ENCODE measurements at regions not wholly inside any gene's neighbourhood (a gene's known extent, or its start where the extent isn't known, plus 50 kb on each side); places are given as distances from the start of the nearest gene placed in this dataset.

DNA sequence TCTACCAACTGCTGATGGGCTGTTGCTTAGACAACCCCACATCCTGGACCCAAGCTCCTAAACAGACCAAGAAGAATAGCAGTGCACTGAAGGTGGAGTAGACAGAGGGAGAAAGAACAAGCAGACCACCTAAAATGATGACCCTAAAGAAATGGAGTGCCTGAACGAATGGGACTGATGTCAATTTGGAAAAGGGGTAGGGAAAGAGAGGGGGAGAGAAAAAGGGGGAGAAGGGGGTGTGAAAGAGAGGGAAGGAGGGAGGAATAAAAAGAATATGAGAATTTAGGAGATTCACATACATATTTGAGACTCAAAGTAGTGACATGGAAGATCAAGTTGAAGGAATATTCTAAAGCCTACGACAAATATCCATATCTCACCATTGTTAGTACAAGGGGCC is 144.4 kb upstream of the DUSP10 start:
- DNase-seq (no peak), ATAC-seq (ENCODE audit: low FRiP score in 2 of 2) (no peak)
- 92 to 95% methylated on average over 2 of the region's 2 CpGs for WGBS, 2 donors
- no peak overlapping the region for H3K27ac ChIP-seq
- no peaks in the 10 kb centered on the region for H3K36me3 ChIP-seq
- TF ChIP-seq, protein P1, sequence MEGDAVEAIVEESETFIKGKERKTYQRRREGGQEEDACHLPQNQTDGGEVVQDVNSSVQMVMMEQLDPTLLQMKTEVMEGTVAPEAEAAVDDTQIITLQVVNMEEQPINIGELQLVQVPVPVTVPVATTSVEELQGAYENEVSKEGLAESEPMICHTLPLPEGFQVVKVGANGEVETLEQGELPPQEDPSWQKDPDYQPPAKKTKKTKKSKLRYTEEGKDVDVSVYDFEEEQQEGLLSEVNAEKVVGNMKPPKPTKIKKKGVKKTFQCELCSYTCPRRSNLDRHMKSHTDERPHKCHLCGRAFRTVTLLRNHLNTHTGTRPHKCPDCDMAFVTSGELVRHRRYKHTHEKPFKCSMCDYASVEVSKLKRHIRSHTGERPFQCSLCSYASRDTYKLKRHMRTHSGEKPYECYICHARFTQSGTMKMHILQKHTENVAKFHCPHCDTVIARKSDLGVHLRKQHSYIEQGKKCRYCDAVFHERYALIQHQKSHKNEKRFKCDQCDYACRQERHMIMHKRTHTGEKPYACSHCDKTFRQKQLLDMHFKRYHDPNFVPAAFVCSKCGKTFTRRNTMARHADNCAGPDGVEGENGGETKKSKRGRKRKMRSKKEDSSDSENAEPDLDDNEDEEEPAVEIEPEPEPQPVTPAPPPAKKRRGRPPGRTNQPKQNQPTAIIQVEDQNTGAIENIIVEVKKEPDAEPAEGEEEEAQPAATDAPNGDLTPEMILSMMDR (IDR thresholded peaks at IDR 0.05) = no peak
- TF ChIP-seq EP300 (IDR thresholded peaks at IDR 0.05) (no peak), POLR2AphosphoS5 (IDR thresholded peaks at IDR 0.05) (no peak), POLR2A (IDR thresholded peaks at IDR 0.05) (no peak)
- no peaks in the 10 kb centered on the region for H3K27me3 ChIP-seq
- no peak overlapping the region for H3K4me3 ChIP-seq
- peaks cover 0 to 3% (median 0%) of the 10 kb centered on the region in 4 donors for H3K4me1 ChIP-seq
- no peaks in the 10 kb centered on the region for H3K9me3 ChIP-seq

- ATAC-seq (ENCODE audit: low FRiP score in 2 of 2) (no peak), DNase-seq (no peak)
- peaks cover 0 to 6% (median 0%) of the 10 kb centered on the region in 4 donors for H3K4me1 ChIP-seq
- WGBS, 2 donors = 81 to 82% methylated on average over 3 of the region's 3 CpGs
- H3K27me3 ChIP-seq = no peaks in the 10 kb centered on the region
- no peaks in the 10 kb centered on the region for H3K9me3 ChIP-seq
- H3K36me3 ChIP-seq = no peaks in the 10 kb centered on the region
- H3K4me3 ChIP-seq = no peak overlapping the region
- TF ChIP-seq POLR2AphosphoS5 (IDR thresholded peaks at IDR 0.05) = no peak
- TF ChIP-seq EP300 (IDR thresholded peaks at IDR 0.05) = no peak
- TF ChIP-seq, protein P1 (IDR thresholded peaks at IDR 0.05) = no peak
- no peak overlapping the region for H3K27ac ChIP-seq
Observed at GRCh38 chr1:221884821-221885220, 142.9 kb upstream of the DUSP10 start.

DNA sequence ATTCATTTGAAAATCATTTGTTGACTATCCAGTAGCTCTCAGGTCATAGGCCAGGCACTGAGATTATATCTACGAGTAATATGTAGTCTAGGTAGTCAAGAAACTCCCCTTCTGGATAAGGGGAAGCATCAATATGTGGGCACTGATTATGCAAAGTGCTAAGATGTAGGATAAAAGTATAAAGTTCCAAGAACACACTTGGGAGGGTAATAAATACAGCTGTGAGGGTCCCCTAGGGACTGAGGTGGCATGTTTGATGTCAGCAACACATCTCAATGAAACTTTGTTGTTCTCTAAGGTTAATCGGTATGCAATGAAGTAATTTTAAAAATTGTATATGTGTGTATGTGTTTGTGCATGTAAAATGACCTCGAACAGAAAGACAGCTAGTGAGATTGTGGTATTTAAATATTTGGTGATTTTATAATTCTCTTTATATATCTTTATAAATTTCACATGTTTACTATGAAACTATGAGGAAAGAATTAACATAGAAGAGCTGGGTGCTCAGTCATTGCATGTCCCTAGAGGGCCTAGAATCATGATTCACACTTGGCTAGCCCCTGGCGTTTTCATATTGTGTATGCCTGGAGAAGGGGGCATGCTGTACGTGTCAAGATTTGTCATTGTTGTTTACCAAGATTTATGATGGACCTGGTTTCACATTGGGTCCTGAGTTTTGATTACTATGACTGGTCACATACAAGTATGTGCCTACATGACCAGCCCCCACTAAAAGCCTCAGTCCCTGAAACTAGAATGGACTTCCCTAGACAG is 140.1 kb upstream of the DUSP10 start:
- Histone ChIP-seq H3K4me1 (peaks cover 0 to 3% (median 0%) of the 10 kb centered on the region in 4 donors), H3K27ac (no peak overlapping the region), H3K9me3 (no peaks in the 10 kb centered on the region), H3K27me3 (no peaks in the 10 kb centered on the region), H3K36me3 (no peaks in the 10 kb centered on the region), H3K4me3 (no peak overlapping the region)
- DNase-seq (no peak), ATAC-seq (ENCODE audit: low FRiP score in 2 of 2) (no peak)
- 88 to 92% methylated on average over 5 of the region's 5 CpGs for WGBS, 2 donors
- TF ChIP-seq POLR2A (IDR thresholded peaks at IDR 0.05) (no peak), EP300 (IDR thresholded peaks at IDR 0.05) (no peak), POLR2AphosphoS5 (IDR thresholded peaks at IDR 0.05) (no peak)
- TF ChIP-seq, protein P1 (IDR thresholded peaks at IDR 0.05) = no peak

DNA sequence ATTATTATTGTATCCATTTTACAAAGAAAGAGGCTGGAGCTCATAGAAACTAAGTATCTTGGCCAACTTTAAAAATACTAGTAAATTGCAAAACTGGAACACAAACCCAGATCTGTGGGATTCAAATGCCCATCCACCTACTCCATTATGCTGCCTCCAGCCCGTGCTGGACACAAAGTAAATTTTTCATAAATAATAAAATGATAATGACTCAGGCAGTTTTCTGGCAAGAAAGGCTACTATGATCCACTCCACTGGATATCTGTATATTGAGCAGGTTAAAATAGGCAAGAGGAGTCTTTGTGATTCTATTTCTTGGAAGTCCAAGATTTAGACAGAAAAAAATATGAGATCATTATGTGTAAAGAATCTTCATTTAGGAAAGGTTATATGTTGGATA is 138.3 kb upstream of the DUSP10 start:
- H3K4me3 ChIP-seq = no peak overlapping the region
- no peak overlapping the region for H3K27ac ChIP-seq
- DNase-seq = no peak
- 62 to 73% methylated on average over 1 of the region's 1 CpG for WGBS, 2 donors
- H3K9me3 ChIP-seq = no peaks in the 10 kb centered on the region
- peaks cover 0 to 3% (median 0%) of the 10 kb centered on the region in 4 donors for H3K4me1 ChIP-seq
- TF ChIP-seq EP300 (IDR thresholded peaks at IDR 0.05) (no peak), POLR2AphosphoS5 (IDR thresholded peaks at IDR 0.05) (no peak), POLR2A (IDR thresholded peaks at IDR 0.05) (no peak)
- TF ChIP-seq, protein P1 (IDR thresholded peaks at IDR 0.05) = no peak
- ATAC-seq (ENCODE audit: low FRiP score in 2 of 2) = no peak
- no peaks in the 10 kb centered on the region for H3K27me3 ChIP-seq
- H3K36me3 ChIP-seq = no peaks in the 10 kb centered on the region

DNA sequence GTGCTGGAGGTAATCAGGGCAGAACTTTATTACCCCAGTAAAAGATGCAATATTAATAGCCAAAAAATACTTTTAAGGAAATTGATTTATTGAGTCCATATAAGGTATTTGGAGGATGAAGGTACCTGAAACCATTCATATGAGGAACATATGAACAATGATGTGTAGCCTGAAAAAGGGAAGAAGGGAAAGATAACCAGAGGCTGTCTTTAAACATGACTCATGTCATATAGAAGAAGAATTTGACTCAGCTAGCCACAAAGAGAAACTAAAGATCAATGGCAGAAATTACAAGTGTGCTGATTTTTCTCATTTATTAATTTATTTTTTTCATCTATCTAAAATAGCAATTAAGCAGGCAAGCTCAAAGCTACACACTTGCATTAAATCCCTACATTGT is 136.2 kb upstream of the DUSP10 start:
- no peaks in the 10 kb centered on the region for H3K27me3 ChIP-seq
- no peak for ATAC-seq (ENCODE audit: low FRiP score in 2 of 2)
- TF ChIP-seq POLR2AphosphoS5 (IDR thresholded peaks at IDR 0.05) (no peak), POLR2A (IDR thresholded peaks at IDR 0.05) (no peak), EP300 (IDR thresholded peaks at IDR 0.05) (no peak)
- TF ChIP-seq, protein P1 (IDR thresholded peaks at IDR 0.05) = no peak
- no peak overlapping the region for H3K4me3 ChIP-seq
- DNase-seq = no peak
- H3K9me3 ChIP-seq = no peaks in the 10 kb centered on the region
- no peak overlapping the region for H3K27ac ChIP-seq
- peaks cover 0 to 3% (median 0%) of the 10 kb centered on the region in 4 donors for H3K4me1 ChIP-seq
- H3K36me3 ChIP-seq = no peaks in the 10 kb centered on the region
